GM18499 (cell line): ENCODE measurements at regions not wholly inside any gene's neighbourhood (a gene's known extent, or its start where the extent isn't known, plus 50 kb on each side); places are given as distances from the start of the nearest gene placed in this dataset.
"Not testable (repeated sequence)": the region's sequence is repeated elsewhere in the genome, so short reads cannot be mapped to it uniquely, and the experiment has no call there.

Source experiments
- ATAC-seq: cut with Tn5 transposase; IDR thresholded peaks from one replicate; pipeline ENCODE4 v1.9.1; 2021; ENCODE audit warnings: moderate number of reproducible peaks; ENCODE audit not compliant: insufficient read depth, unreplicated experiment

GRCh38 chr12:105423237-105423636 is 92.7 kb downstream of the C12orf75 start:
- no peak for ATAC-seq

GRCh38 chr12:105423921-105424320 is 93.4 kb downstream of the C12orf75 start:
- ATAC-seq, result no peak

DNA sequence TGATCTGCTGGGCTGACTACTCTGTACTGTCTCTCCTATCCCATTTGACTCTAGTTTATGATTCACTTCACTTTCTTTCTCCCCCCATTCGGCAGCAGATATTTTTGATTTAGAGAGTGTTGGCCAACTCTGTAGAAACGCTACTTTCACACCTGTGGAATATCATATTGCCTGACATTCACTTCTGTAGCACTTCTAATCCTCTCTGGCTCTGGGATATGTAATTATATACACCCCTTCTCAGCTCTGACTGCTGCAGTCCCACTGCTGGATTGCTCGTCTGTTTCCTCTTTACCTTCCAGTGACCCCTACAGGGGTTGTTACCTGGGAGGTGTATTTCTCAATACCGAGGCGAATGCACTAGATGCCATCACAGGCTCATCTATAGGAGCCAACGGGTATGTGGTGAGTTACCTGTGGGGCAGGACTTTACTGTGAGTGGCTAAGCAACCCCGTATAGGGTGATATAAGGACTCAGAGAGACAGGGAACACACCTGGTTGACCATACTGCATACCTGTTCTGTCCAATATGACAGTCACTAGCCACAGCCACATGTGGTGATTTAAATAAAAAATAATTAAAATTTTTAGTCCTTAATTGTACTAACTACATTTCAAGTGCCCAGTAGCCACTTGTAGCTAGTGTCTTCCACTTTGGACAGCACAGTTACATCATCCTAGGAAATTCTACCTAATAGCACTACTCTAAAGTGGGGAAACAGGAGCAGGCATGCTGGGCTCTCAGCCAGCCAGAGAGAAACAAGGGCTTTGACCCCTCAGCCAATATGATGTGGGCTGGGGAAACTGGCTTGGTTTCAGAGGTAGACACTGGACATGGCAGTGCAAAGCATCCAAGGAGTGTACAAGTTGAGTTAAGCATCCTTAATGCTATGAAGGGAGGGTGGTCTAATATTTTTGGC is 95.0 kb downstream of the C12orf75 start:
- ATAC-seq, result no peak

DNA sequence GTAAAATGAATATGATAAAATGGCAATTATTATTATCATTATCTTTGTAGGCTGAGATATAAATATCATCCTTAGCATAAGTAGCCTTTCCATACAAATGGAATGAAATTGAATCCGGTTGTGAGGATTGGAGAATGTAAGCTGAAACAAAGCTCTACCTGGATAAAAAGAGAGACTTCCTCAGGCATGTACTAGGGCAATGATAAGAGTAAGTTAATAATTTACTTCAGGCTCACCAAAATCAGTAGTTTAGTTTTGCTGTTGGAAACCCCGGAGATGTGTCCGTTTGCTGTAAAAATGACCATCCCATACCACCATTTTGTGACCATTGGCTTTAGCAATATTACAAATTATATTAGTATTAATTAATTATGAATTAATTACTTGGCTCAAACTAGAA is 96.3 kb downstream of the C12orf75 start:
- ATAC-seq, result no peak

DNA sequence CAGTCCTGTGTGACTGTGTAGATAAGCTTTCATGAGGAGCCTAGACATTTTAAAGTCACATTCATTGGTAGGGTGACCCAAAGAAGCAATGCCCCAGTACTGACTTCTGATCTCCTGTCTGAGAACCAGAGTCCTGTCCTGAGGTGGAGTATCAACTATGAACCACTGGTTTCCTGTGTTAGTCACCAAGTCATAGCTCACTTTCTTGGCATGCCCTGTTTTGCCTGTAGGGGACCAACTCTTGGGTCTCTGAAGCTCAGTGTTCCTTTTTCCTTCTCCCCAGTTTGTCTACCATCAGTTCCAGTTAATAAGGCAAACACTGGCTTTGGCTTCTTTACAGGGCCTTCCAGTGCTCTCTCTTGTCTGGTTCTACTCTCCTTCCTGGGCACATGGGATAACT is 97.4 kb downstream of the C12orf75 start:
- ATAC-seq, result no peak

- no peak for ATAC-seq
These were observed 98.4 kb downstream of the C12orf75 start for GRCh38 chr12:105428793-105429395.

GRCh38 chr12:105429511-105429910 is 99.0 kb downstream of the C12orf75 start:
- ATAC-seq, result no peak

DNA sequence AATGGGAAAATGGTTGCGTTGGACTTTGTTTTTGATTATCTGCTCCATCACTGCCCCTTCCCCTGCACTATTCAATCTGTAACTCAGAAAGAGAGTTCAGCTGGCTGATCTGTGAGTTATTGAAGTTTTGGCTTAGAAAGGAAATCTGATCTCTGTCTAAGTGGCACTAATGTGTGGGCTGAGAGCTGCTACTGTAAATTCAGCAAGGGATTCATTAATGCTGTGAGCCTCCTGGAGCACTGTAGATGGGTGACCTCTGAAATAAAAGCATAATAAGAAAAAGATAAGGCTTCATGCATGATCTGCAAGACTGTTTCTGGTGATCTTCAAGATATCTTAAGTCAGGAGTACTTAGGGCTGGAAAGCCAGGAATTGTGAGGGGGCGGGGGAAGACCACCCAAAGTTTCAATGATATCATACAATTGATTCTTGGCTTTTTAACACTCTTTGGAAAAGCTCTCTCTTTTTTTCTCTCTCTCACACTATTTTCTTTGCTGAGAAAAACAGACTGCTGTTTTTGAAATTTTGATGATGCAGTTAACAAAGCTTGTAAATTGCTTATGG is 101.1 kb downstream of the C12orf75 start:
- no peak for ATAC-seq

GRCh38 chr12:105433804-105434203 is 103.3 kb downstream of the C12orf75 start:
- no peak for ATAC-seq

DNA sequence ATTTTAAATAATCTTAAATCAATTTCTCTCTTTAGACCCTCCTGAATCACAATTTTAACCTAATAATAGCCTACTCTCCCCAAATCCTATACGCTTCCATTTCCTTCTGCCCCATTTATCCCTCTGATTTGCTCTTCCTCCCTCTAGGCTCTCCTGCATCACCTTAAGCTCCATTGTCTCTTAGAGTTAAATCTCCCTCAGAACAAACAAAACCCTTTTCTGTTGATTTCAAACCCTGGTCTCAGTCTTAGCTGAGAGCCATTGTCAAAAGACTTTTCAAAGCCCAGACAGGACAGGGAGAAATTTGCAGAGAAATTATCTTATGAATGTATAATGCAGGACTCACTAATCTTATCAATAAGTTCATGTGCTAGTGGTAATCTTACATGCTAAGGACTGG is 106.1 kb downstream of the C12orf75 start:
- no peak for ATAC-seq

DNA sequence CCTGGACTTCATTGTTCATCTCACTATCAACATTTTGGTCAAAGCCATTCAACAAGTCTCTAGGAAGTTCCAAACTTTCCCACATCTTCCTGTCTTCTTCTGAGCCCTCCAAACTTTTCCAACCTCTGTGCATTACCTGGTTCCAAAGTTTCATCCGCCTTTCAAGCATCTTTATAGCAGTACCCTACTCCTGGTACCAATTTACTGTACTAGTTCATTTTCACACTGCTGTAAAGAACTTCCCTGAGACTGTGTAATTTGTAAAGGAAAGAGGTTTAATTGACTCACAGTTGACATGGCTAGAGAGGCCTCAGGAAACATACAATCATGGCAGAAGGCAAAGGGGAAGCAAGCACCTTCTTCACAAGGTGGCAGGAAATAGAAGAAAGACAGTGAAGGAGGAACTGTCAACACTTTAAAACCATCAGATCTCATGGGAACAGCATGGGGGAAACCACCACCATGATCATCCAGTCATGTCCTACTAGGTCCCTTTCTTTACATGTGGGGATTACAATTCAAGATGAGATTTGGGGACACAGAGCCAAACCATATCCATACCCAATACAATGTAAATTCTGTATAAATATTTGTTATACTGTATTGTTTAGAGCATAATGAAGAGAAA is 109.7 kb downstream of the C12orf75 start:
- ATAC-seq, result no peak

DNA sequence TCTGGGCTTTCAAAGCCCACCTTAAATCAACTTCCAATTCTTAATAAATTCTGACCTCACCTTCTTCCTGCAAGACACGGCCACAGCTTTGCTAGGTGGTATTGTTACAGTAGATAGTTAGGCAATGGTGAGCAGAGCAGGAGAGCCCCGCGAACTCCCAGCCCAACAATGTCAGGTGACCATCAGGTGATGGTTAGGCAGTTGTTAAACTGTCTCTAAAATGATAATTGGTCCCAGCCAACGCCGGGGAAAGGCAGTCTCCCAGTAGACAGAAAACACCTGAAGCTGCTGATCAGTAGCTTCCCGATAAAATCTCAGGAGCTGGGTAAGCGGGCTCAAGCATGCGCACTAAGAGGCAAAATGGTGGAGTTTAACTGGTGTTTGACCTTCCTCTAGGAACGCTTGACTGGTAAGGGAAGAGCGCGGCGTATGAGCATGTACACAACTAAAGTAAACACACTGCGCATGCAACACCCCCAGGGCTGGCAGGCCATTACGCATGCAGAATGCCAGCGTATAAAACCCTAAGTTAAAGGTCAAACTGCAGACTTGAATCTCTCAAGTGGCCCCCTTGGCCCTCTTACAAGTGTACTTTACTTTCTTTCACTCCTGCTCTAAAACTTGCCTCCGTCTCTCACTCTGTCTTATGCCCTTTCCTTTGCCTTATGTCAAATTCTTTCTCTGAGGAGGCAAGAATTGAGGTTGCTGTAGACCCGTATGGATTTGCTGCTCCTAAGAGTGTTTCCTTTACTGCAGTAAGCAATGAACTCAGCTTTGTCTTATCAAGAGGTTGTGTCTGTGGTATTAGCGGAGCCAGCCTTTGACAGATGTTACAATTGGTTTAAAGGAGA is 113.5 kb downstream of the C12orf75 start:
- ATAC-seq, result no peak

DNA sequence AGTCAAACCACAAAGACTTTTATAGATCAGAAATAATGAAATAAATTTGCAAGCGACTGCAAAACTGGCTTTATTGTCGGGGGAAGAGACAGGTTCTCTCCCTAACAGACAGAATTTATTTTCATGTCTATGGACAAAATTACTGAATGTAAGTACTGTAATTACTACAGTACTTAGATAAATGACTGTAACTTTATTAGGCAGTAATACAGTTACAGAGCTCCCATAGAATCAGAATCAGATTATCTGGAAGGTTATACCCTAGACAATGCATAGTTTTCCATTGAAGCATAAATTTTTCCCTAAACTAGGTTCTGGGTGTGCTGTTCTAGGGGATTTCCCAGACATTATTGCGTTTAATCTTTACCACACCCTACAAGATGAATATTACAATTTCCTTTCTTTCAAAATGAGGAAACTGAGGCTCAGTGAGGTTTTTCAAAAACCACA is 114.2 kb downstream of the C12orf75 start:
- ATAC-seq, result no peak

DNA sequence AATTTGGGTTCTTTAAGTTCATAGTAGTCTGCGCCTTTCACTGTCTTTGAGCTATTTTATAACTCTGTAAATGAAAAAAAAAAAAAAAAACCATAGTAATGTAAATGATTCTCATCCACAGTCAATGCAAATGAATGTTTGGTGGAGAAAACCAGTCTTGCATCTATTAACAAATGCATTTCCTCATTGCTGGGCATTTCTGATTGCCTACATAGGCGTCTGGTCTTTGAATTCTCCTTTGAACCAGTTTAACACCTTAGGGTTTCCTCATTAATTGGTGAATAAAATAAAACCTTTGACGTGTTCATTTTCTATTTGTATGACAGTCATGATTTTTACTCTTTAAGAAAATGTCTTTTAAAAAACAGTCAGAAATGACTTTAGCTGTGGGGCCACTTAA is 114.8 kb downstream of the C12orf75 start:
- ATAC-seq, result no peak

GRCh38 chr12:105445649-105446048 is 115.2 kb downstream of the C12orf75 start:
- ATAC-seq, result no peak

GRCh38 chr12:105446460-105446859 is 116.0 kb downstream of the C12orf75 start:
- not testable (repeated sequence) for ATAC-seq

DNA sequence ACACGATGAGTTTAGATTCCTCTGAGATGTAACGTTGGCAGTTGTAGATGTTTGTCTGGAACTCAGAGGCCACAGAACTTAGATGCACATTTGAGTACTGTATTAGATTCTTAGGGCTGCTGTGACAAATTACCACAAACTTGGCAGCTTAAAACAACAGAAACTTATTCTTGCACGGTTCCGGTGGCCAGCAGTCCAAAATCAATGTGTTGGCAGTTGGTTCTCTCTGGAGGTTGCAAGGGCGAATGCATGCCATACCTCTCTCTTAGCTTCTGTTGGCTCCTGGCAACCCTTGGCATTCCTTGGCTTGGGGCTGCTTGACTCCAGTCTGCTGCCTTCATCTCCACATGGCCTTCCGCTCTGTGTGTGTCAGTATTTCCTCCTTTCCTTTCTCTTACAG is 118.9 kb downstream of the C12orf75 start:
- no peak for ATAC-seq

DNA sequence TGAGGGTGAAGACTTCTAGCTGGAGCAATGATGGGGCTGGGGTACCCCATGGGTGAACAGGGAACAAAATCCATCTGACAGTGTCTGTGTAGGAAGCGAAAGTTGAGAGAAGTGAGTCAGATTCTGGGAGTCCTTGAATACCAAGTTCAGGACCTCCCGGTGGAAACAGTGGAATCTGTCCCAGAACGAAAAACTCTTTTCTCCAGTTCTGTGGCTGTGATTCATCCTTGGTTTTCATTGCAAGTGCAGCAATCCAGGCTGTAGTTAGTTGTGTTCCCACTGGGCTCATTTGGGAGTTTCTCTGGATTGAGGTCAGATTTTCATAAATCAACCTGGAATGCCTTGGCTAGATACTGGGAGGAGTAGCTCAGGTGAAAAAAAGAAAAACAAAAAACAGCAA is 120.7 kb downstream of the C12orf75 start:
- ATAC-seq, result no peak

- no peak for ATAC-seq
These were observed 121.3 kb downstream of the C12orf75 start for GRCh38 chr12:105451798-105452197.

DNA sequence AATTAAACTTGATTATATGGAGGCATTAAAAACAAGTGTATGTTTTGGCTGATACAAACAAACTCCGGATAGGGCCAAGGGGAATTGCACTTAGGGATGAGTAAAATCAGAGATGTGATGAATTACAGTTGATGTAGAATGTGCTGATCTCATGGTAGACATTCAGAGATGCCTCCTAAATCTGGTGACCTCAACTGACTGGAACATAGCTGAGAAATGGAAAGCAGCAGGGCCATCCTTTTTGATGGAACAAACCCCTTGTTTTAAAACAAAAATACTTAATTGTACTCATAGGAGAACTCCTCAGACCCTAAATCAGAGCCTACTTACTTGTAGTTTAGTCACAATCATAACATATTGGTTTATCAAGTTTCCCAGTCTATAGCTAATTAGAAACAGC is 122.8 kb downstream of the C12orf75 start:
- ATAC-seq, result no peak
